CD8-positive, alpha-beta memory T cell (primary cell): ENCODE measurements at regions not wholly inside any gene's neighbourhood (a gene's known extent, or its start where the extent isn't known, plus 50 kb on each side); places are given as distances from the start of the nearest gene placed in this dataset.
"Not testable (repeated sequence)": the region's sequence is repeated elsewhere in the genome, so short reads cannot be mapped to it uniquely, and the experiment has no call there.

Source experiments
- CTCF ChIA-PET: fragments of 350-600 bp; sonication (Branson Sonifier 250); formaldehyde crosslinking; loops from one replicate; lab custom pipeline; 2021; ENCODE audit warnings: antibody characterized with exemption; lab: Charles Lee
- POLR2A ChIA-PET: fragments of 350-600 bp; sonication (Branson Sonifier 250); formaldehyde crosslinking; loops from one replicate; lab custom pipeline; 2021; ENCODE audit warnings: antibody characterized with exemption; lab: Charles Lee
- DNase-seq, 5 donors: peaks; one replicate each; pipeline versions ENCODE4 v3.0.0 to v3.0.0-alpha.2; 2020 to 2022; ENCODE audit warnings: mixed read lengths in 1 of 5
- H3K27ac ChIP-seq: one replicate; pipeline ENCODE4 v1.7.0; 2013; ENCODE audit warnings: low read depth, mild to moderate bottlenecking, low read length, moderate library complexity
- H3K27me3 ChIP-seq: 2 replicates; pipeline ENCODE4 v1.7.0; 2013; ENCODE audit warnings: low read length, mild to moderate bottlenecking; ENCODE audit not compliant: insufficient read depth, poor library complexity, severe bottlenecking
- H3K36me3 ChIP-seq: 2 replicates; pipeline ENCODE4 v1.7.0; 2013; ENCODE audit warnings: mild to moderate bottlenecking, low read length, moderate library complexity; ENCODE audit not compliant: insufficient read depth
- H3K4me1 ChIP-seq: 2 replicates; pipeline ENCODE4 v1.7.0; 2013; ENCODE audit warnings: mild to moderate bottlenecking, low read length, moderate library complexity; ENCODE audit not compliant: insufficient read depth
- H3K4me3 ChIP-seq: 2 replicates; pipeline ENCODE4 v1.7.0; 2013; ENCODE audit warnings: mild to moderate bottlenecking, low read length
- H3K9me3 ChIP-seq: 2 replicates; pipeline ENCODE4 v1.7.0; 2013; ENCODE audit warnings: mild to moderate bottlenecking, low read length
- H3K27ac Mint-ChIP-seq, 8 donors: one replicate each; pipeline ENCODE4 v1.8.0; 2020 to 2021; ENCODE audit warnings: mixed read lengths in 8 of 8, mild to moderate bottlenecking in 6 of 8, inconsistent platforms in 3 of 8, moderate library complexity in 3 of 8
- H3K27me3 Mint-ChIP-seq, 2 donors: one replicate each; pipeline ENCODE4 v1.8.0; 2020 to 2021; ENCODE audit warnings: mixed read lengths in 2 of 2, mild to moderate bottlenecking in 1 of 2, moderate library complexity in 1 of 2
- H3K36me3 Mint-ChIP-seq, 3 donors: one replicate each; pipeline ENCODE4 v1.8.0; 2020 to 2021; ENCODE audit warnings: mixed read lengths in 3 of 3, inconsistent platforms in 1 of 3, mild to moderate bottlenecking in 1 of 3
- H3K4me1 Mint-ChIP-seq, 3 donors: one replicate each; pipeline ENCODE4 v1.8.0; 2020 to 2021; ENCODE audit warnings: mixed read lengths in 3 of 3, inconsistent platforms in 1 of 3, mild to moderate bottlenecking in 1 of 3
- H3K4me3 Mint-ChIP-seq, 7 donors: one replicate each; pipeline ENCODE4 v1.8.0; 2020 to 2021; ENCODE audit warnings: mixed read lengths in 7 of 7, mild to moderate bottlenecking in 6 of 7, moderate library complexity in 4 of 7, inconsistent platforms in 2 of 7
- H3K9me3 Mint-ChIP-seq, 5 donors: one replicate each; pipeline ENCODE4 v1.8.0; 2020 to 2022; ENCODE audit warnings: mixed read lengths in 5 of 5, mild to moderate bottlenecking in 3 of 5, moderate library complexity in 2 of 5, inconsistent platforms in 1 of 5

DNA sequence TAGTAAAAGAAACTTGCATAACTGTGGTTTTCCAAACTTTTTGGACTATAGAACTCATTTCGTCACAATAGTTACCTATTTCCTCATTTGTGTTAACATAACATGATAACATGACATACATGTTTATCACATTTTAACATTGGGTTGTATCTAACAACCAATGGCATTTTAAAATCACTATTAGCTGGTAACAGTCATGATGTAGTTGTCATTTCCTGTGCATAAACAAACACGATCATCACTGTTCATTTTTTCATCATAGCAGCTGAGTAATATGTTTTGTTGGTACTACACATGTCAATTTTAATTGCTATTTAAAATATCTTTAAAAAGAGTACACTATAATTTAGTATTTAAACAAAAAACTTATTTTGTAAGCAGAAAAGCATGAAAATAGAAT, 402.4 kb downstream of the SATB2 start:
- H3K4me1 ChIP-seq = no peaks in the 10 kb centered on the region
- H3K36me3 ChIP-seq = no peaks in the 10 kb centered on the region
- Mint-ChIP-seq H3K36me3 (no peaks in the 10 kb centered on the region), H3K27ac (no peak overlapping the region), H3K27me3 (no peaks in the 10 kb centered on the region), H3K4me1 (no peaks in the 10 kb centered on the region), H3K4me3 (no peak overlapping the region), H3K9me3 (peaks cover 0 to 22% (median 2%) of the 10 kb centered on the region in 5 donors)
- POLR2A ChIA-PET = no interaction called here
- no peak for DNase-seq
- no peaks in the 10 kb centered on the region for H3K27me3 ChIP-seq
- no peak overlapping the region for H3K4me3 ChIP-seq
- CTCF ChIA-PET = no interaction called here
- H3K27ac ChIP-seq = no peak overlapping the region
- H3K9me3 ChIP-seq = no peaks in the 10 kb centered on the region

DNA sequence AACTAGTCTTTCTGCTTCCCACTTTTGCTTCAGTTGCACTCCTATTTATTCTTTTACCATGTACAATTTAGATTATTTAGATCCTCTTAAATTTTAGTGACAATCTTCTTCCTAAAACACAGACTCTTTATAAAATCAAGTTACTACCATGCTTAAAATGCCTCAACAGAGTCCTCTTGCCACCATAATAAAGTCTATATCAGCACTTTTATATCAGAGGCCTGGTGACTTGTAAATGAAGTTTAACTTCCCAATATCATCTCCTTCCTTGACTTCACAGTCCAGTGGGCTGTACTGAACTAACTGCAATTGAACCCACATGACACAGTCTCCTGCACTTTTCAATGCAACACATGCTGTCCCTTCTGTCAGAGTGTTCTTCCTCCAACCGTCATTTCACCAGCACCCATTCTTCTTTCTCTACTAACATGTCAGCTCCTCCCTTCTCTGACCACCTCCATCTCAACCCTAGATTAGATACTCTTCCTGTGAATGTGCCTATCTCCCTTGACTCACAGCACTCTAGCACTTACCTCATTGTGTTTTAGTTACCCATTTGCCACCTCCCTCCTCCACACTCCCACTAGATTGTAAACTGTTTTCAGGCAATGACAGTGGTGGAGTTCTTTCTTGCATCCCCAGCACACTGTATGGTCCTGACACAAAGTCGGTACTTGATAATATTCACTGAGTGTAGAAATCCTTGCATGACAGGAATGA, 414.9 kb downstream of the SATB2 start:
- Histone ChIP-seq H3K36me3 (no peaks in the 10 kb centered on the region), H3K27me3 (no peaks in the 10 kb centered on the region), H3K4me3 (no peak overlapping the region), H3K27ac (no peak overlapping the region), H3K4me1 (no peaks in the 10 kb centered on the region), H3K9me3 (no peaks in the 10 kb centered on the region)
- Mint-ChIP-seq H3K27me3 (no peaks in the 10 kb centered on the region), H3K4me3 (no peak overlapping the region), H3K27ac (no peak overlapping the region), H3K9me3 (no peaks in the 10 kb centered on the region), H3K36me3 (no peaks in the 10 kb centered on the region), H3K4me1 (no peaks in the 10 kb centered on the region)
- ChIA-PET CTCF (no interaction called here), POLR2A (no interaction called here)
- DNase-seq = no peak

DNA sequence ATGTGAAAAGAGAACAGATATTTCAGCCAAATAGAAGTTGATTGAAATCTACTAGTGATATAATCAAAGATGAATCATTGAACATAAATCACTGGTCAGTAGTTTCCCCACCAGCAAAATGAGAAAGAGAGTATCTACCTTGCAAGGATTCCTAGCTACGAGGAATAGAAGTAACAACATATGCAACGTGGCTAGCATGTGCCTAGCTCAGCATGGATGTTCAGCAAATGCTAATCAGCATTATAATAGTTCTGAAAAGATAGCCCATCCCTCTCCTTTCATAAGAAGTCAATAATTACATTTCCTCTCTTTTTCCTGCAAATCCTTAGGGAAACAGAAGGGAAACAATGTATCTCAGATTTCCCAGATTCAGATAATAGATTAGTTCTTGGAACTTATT, 417.2 kb downstream of the SATB2 start:
- Histone ChIP-seq H3K27ac (no peak overlapping the region), H3K4me1 (no peaks in the 10 kb centered on the region), H3K36me3 (no peaks in the 10 kb centered on the region), H3K4me3 (no peak overlapping the region), H3K27me3 (no peaks in the 10 kb centered on the region), H3K9me3 (no peaks in the 10 kb centered on the region)
- DNase-seq = no peak
- no peaks in the 10 kb centered on the region for H3K36me3 Mint-ChIP-seq
- no peak overlapping the region for H3K27ac Mint-ChIP-seq
- no peaks in the 10 kb centered on the region for H3K4me1 Mint-ChIP-seq
- no peak overlapping the region for H3K4me3 Mint-ChIP-seq
- H3K27me3 Mint-ChIP-seq = no peaks in the 10 kb centered on the region
- H3K9me3 Mint-ChIP-seq = peaks cover 0 to 6% (median 0%) of the 10 kb centered on the region in 5 donors
- ChIA-PET CTCF (no interaction called here), POLR2A (no interaction called here)

DNA sequence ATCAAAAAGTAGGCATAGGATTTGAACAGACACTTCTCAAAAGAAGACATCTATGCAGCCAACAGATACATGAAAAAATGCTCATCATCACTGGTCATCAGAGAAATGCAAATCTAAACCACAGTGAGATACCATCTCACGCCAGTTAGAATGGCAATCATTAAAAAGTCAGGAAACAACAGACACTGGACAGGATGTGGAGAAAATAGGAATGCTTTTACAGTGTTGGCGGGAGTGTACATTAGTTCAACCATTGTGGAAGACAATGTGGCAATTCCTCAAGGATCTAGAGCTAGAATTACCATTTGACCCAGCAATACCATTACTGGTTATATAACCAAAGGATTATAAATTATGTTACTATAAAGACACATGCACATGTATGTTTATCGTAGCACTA, 424.0 kb downstream of the SATB2 start:
- H3K27me3 Mint-ChIP-seq, H3K9me3 ChIP-seq, H3K27me3 ChIP-seq, H3K4me1 Mint-ChIP-seq, H3K4me3 ChIP-seq, H3K27ac Mint-ChIP-seq, H3K9me3 Mint-ChIP-seq, H3K36me3 ChIP-seq, H3K4me1 ChIP-seq, H3K36me3 Mint-ChIP-seq, DNase-seq, POLR2A ChIA-PET, H3K27ac ChIP-seq, CTCF ChIA-PET, H3K4me3 Mint-ChIP-seq: not testable (repeated sequence)

DNA sequence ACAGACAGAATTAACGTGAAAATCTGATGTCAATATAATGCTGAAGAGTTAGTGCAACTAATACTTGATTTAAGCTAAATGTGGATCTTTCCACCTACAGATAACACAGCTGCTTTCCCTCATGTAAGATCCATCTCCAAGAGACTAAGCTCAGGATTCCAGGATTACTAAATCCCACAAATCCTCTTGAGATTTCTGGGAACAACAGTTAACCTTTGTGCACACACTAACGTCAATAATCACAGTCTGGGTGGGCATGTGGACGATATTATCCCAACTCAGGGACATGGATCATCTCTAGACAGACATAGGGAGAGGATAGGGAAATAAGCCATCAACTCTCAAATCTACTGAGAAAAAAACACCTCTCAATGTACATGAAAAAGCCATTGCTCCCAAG, 432.6 kb downstream of the SATB2 start:
- Histone ChIP-seq H3K27me3 (no peaks in the 10 kb centered on the region), H3K4me1 (no peaks in the 10 kb centered on the region), H3K27ac (no peak overlapping the region), H3K36me3 (no peaks in the 10 kb centered on the region), H3K4me3 (no peak overlapping the region), H3K9me3 (no peaks in the 10 kb centered on the region)
- Mint-ChIP-seq H3K27me3 (no peaks in the 10 kb centered on the region), H3K9me3 (peaks cover 0 to 5% (median 2%) of the 10 kb centered on the region in 5 donors), H3K27ac (no peak overlapping the region), H3K4me3 (no peak overlapping the region), H3K36me3 (no peaks in the 10 kb centered on the region), H3K4me1 (no peaks in the 10 kb centered on the region)
- ChIA-PET CTCF (no interaction called here), POLR2A (no interaction called here)
- no peak for DNase-seq

DNA sequence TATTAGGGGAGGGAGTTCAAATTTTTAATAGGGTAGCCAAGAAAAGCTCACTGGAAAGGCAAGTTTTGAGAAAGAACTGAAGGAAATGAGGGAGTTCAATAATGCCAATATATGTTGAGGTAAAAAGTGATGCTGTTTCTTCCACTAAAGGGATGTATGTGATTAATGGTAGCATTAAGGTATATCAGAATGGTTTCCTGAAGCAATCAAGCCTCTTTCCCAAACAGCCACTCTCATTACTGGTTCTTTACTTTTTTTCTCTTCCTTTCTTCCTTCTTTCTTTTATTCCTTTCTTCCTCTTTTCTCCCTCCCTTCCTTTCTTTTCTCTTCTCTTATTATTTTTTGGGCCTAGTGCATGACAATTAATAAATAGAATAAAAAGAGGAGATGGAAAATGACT, 433.5 kb downstream of the SATB2 start:
- Histone ChIP-seq H3K27me3 (no peaks in the 10 kb centered on the region), H3K9me3 (no peaks in the 10 kb centered on the region), H3K36me3 (no peaks in the 10 kb centered on the region), H3K27ac (no peak overlapping the region), H3K4me3 (no peak overlapping the region), H3K4me1 (no peaks in the 10 kb centered on the region)
- no peak for DNase-seq
- ChIA-PET CTCF (no interaction called here), POLR2A (no interaction called here)
- Mint-ChIP-seq H3K4me1 (no peaks in the 10 kb centered on the region), H3K27ac (no peak overlapping the region), H3K27me3 (no peaks in the 10 kb centered on the region), H3K36me3 (no peaks in the 10 kb centered on the region), H3K9me3 (peaks cover 0 to 5% (median 2%) of the 10 kb centered on the region in 5 donors), H3K4me3 (no peak overlapping the region)

DNA sequence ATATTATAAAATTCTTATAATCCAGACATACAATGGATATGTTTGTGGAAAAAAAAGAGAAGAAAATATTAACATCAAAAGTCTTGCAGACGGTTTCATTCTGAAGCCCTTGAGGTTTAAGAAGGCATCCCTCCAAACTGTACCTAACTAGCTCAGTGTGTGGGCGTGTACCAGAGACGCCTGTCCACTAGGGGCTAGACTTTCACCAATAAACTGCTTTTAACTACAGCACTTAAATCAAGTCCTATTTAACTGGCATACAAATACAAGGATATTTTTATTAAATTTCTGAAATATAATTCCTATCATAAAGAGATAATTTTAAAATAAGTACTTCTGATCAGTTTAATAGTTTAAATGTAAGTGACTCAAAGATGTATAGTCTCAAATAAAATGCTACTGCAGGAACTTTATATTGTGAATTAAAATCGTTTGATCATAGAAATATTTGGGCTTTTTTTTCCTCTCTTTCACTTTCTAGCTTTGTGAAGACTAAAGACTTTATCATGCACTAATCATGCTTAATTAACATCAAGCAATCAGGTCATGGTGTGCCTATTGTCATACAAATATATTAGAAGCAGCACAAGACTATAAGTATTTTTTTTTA, 437.7 kb downstream of the SATB2 start:
- Mint-ChIP-seq H3K27ac (no peak overlapping the region), H3K27me3 (no peaks in the 10 kb centered on the region), H3K36me3 (no peaks in the 10 kb centered on the region), H3K4me3 (no peak overlapping the region), H3K9me3 (no peaks in the 10 kb centered on the region), H3K4me1 (no peaks in the 10 kb centered on the region)
- no peak for DNase-seq
- no peaks in the 10 kb centered on the region for H3K4me1 ChIP-seq
- ChIA-PET CTCF (no interaction called here), POLR2A (no interaction called here)
- H3K27ac ChIP-seq = no peak overlapping the region
- H3K36me3 ChIP-seq = no peaks in the 10 kb centered on the region
- no peak overlapping the region for H3K4me3 ChIP-seq
- H3K9me3 ChIP-seq = no peaks in the 10 kb centered on the region
- H3K27me3 ChIP-seq = no peaks in the 10 kb centered on the region

DNA sequence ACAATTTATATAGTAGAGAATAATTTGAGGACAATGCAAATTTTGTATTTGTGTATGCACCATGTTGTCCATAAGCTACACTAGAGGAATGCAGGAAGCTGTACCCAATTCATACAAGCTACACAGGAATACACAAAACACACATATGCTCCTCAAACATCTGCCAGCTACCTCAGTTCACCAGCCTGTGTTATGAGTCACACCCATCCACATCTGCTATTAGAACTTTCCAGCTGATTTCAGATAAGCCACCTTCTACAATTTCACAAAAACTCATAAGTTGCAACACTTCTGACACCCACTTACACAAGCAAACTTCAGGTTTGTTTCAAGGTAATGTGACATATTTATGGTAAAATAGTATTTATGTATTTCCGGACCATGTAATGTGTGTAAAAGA, 438.9 kb downstream of the SATB2 start:
- Histone ChIP-seq H3K27me3 (no peaks in the 10 kb centered on the region), H3K4me1 (no peaks in the 10 kb centered on the region), H3K27ac (no peak overlapping the region), H3K4me3 (no peak overlapping the region), H3K9me3 (no peaks in the 10 kb centered on the region), H3K36me3 (no peaks in the 10 kb centered on the region)
- Mint-ChIP-seq H3K27me3 (no peaks in the 10 kb centered on the region), H3K27ac (no peak overlapping the region), H3K9me3 (no peaks in the 10 kb centered on the region), H3K4me1 (no peaks in the 10 kb centered on the region), H3K36me3 (no peaks in the 10 kb centered on the region), H3K4me3 (no peak overlapping the region)
- no peak for DNase-seq
- ChIA-PET CTCF (no interaction called here), POLR2A (no interaction called here)
